ENCODE measurements at regions not wholly inside any gene's neighbourhood (a gene's known extent, or its start where the extent isn't known, plus 50 kb on each side); places are given as distances from the start of the nearest gene placed in this dataset.

DNA sequence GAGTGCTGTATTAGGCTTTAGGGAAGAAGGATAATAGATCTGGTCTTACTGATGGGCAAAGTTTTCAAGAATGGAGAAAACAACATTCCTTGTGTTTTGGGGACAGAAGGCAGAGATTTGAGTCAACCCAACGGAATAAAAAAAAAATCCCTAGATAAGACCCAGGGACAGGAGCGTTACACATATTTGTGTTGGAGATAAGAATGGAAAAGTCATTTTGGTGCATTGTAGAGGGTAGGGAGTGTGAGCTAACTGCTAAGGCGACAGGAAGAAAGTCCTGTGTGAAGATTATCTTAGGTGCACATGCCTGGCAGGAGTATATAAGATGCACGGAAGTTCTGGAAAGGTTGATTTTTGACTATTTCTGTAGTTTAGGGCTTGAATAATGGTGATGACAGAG is 450.3 kb upstream of the ARGLU1 start:
- TF ChIP-seq, protein P1, sequence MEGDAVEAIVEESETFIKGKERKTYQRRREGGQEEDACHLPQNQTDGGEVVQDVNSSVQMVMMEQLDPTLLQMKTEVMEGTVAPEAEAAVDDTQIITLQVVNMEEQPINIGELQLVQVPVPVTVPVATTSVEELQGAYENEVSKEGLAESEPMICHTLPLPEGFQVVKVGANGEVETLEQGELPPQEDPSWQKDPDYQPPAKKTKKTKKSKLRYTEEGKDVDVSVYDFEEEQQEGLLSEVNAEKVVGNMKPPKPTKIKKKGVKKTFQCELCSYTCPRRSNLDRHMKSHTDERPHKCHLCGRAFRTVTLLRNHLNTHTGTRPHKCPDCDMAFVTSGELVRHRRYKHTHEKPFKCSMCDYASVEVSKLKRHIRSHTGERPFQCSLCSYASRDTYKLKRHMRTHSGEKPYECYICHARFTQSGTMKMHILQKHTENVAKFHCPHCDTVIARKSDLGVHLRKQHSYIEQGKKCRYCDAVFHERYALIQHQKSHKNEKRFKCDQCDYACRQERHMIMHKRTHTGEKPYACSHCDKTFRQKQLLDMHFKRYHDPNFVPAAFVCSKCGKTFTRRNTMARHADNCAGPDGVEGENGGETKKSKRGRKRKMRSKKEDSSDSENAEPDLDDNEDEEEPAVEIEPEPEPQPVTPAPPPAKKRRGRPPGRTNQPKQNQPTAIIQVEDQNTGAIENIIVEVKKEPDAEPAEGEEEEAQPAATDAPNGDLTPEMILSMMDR (IDR thresholded peaks at IDR 0.05; ENCODE audit: insufficient read depth, low read length, poor library complexity, severe bottlenecking): no peak
- TF ChIP-seq EZH2phosphoT487 (conservative IDR thresholded peaks at IDR 0.05; ENCODE audit: low read length): no peak

Data from SU-DHL-6 (cell line).